Fibroblast of mammary gland (primary cell): ENCODE measurements at regions not wholly inside any gene's neighbourhood (a gene's known extent, or its start where the extent isn't known, plus 50 kb on each side); places are given as distances from the start of the nearest gene placed in this dataset.

Source experiments
- DNase-seq: peaks from one replicate; pipeline ENCODE4 v3.0.0-alpha.2; 2010; ENCODE audit warnings: low read depth
- H3K4me3 ChIP-seq: 2 replicates; pipeline ENCODE4 v1.5.1; 2011; ENCODE audit warnings: low read depth, mild to moderate bottlenecking, low read length, moderate library complexity; ENCODE audit not compliant: control insufficient read depth
- CTCF ChIP-seq: conservative IDR thresholded peaks from 2 replicates; pipeline ENCODE4 v1.5.1; 2011; ENCODE audit warnings: low read depth, low read length, inconsistent platforms; ENCODE audit not compliant: control insufficient read depth, insufficient read depth

DNA sequence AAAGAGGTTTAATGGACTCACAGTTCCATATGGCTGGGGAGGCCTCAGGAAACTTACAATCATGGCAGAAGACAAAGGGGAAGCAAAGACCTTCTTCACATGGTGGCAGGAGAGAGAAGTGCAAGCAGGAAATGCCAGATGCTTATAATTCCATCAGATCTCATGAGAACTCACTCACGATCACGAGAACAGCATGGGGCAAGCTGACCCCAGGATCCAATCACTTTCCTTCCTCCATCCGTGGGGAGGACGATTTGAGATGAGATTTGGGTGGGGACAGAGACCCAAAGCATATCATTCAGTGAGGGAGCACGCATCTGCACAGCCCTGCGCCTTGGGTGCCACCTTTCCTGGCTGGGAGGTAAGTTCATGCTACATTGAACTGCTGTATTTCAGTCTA lies 234.1 kb upstream of the ATP10A start:
- no peak for TF ChIP-seq CTCF
- no peak overlapping the region for H3K4me3 ChIP-seq

DNA sequence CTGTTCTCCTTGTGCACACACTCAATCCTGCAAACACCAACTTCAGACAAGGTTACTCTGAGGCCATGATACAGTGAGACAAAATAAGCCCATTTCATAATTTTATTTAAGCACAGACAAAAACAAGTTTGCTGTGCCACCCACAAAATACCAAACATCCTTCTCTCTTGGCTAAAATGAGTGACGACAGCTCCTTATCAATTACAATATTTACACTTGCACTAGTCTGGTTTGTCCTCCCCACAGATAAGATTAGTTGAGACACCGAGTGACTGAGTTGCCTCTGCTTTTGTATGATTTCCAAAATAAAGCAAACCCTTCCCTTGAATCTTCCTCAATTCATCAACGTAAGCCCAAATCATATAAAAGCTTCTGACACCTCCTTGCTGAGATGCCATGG lies 233.5 kb upstream of the ATP10A start:
- H3K4me3 ChIP-seq: no peak overlapping the region
- no peak for TF ChIP-seq CTCF
- DNase-seq: no peak

More for the DNA sequence above, 234.1 kb upstream of the ATP10A start:
- DNase-seq: no peak

GRCh38 chr15:26095710-26096330 lies 232.7 kb upstream of the ATP10A start:
- TF ChIP-seq CTCF: peak; percentile 43
- H3K4me3 ChIP-seq: no peak overlapping the region
- peak; percentile 23 for DNase-seq

DNA sequence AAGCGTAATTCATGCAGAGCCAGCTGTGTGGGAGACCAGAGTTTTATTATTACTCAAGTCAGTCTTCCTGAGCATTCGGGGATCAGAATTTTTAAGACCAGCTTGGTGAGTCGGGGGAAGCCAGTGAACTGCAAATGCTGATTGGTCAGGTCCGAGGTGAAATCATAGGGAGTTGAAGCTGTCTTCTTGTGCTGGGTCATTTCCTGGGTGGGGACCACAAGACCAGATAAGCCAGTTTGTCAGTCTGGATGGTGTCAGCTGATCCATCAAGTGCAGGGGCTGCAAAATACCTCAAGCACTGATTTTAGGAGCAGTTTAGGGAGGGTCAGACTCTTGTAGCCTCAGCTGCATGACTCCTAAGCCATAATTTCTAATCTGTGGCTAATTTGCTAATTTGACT lies 228.1 kb upstream of the ATP10A start:
- DNase-seq: no peak
- TF ChIP-seq CTCF: no peak
- H3K4me3 ChIP-seq: no peak overlapping the region

DNA sequence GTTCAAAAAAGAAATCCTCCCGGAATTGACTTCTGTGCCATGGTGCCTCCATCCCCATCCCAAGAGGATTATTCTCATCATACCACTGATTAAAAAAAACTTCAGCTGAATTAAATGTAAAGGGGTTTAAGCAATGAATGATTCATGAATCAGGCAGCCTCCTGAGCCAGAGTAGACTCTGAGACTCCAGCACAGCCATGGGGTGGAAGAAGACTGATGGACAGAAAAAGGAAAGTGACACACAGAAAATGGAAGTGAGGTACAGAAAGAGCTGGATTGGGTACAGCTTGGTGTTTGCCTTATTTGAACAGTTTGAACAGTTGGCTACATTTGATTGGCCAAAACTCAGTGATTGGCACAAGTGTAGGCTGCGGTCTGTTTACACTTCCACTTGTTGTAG lies 224.8 kb upstream of the ATP10A start:
- peak; percentile 30 for DNase-seq
- no peak for TF ChIP-seq CTCF
- no peak overlapping the region for H3K4me3 ChIP-seq

- peak; percentile 60 for DNase-seq
- no peak overlapping the region for H3K4me3 ChIP-seq
- TF ChIP-seq CTCF: no peak
Measured at GRCh38 chr15:26087395-26087794, 224.3 kb upstream of the ATP10A start.

GRCh38 chr15:26084771-26085170 lies 221.6 kb upstream of the ATP10A start:
- H3K4me3 ChIP-seq: no peak overlapping the region
- no peak for DNase-seq
- no peak for TF ChIP-seq CTCF
